ENCODE measurements at regions not wholly inside any gene's neighbourhood (a gene's known extent, or its start where the extent isn't known, plus 50 kb on each side); places are given as distances from the start of the nearest gene placed in this dataset.

GRCh38 chr3:135499426-135499825 lies 466.1 kb upstream of the PPP2R3A start:
- in situ Hi-C loops (cut with MboI; ENCODE audit: low pct_unique_long_range_greater_than_20kb in 2 of 9, low sequenced_read_pairs in 9 of 9, unreplicated experiment in 9 of 9): no loop called here
- Histone ChIP-seq H3K4me3 (no peak overlapping the region), H3K27ac (no peak overlapping the region), H3K4me1 (replicated peaks in 1 of 2) (peaks cover 10 to 14% of the 10 kb centered on the region in 2 donors)
- 77 to 100% (median 93%) methylated on average over 2 of the region's 2 CpGs; no CpG with 5 or more reads in 1 of the 10 experiments for WGBS, 10 experiments
- peak in 2 of 8 experiments; percentile 12 to 37 for ATAC-seq (replicated peaks in 6 of 8)

DNA sequence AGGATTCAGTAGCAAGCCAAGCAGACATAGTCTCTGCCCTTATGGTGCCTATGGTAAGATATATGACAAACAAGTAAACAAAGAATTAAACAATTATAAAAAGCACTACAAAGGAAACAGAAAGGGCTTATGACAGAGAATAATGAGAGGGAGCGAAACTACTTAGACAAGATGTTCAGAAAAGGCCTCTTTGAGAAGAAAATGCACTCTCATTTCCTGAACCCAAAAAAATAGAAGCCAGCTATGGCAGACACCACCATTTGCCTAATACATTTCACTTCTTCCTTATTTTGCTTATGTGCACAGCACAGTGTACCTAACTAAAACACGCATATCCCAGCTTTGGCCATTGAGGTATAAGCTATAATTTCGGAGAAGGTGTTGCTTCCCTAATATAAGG lies 465.5 kb upstream of the PPP2R3A start:
- no peak overlapping the region for H3K27ac ChIP-seq
- WGBS, 10 experiments: 75 to 94% (median 90%) methylated on average over 1 to 3 of the region's 3 CpGs; no CpG with 5 or more reads in 1 of the 10 experiments
- in situ Hi-C loops (cut with MboI; ENCODE audit: low pct_unique_long_range_greater_than_20kb in 2 of 9, low sequenced_read_pairs in 9 of 9, unreplicated experiment in 9 of 9): loop anchor here in 3 of 9 experiments (25.0 kb wide), 2 partner anchors 688 to 713 kb away; partner anchors contain the start of gene EPHB1 (in 2 of the 3)
- peaks cover 13 to 20% of the 10 kb centered on the region in 2 donors for H3K4me1 ChIP-seq (replicated peaks in 1 of 2)
- ATAC-seq (replicated peaks in 6 of 8): no peak
- H3K4me3 ChIP-seq: no peak overlapping the region

- Histone ChIP-seq H3K4me3 (no peak overlapping the region), H3K27ac (no peak overlapping the region), H3K4me1 (replicated peaks in 1 of 2) (peaks cover 13 to 24% of the 10 kb centered on the region in 2 donors)
- 15 to 72% (median 58%) methylated on average over 5 to 11 of the region's 11 CpGs for WGBS, 10 experiments
- ATAC-seq (replicated peaks in 6 of 8): no peak
- in situ Hi-C loops (cut with MboI; ENCODE audit: low pct_unique_long_range_greater_than_20kb in 2 of 9, low sequenced_read_pairs in 9 of 9, unreplicated experiment in 9 of 9): loop anchor here in 3 of 9 experiments (25.0 kb wide), 2 partner anchors 691 to 716 kb away; partner anchors contain the start of gene EPHB1 (in 2 of the 3)
Observed at GRCh38 chr3:135503065-135503759, 462.3 kb upstream of the PPP2R3A start.

DNA sequence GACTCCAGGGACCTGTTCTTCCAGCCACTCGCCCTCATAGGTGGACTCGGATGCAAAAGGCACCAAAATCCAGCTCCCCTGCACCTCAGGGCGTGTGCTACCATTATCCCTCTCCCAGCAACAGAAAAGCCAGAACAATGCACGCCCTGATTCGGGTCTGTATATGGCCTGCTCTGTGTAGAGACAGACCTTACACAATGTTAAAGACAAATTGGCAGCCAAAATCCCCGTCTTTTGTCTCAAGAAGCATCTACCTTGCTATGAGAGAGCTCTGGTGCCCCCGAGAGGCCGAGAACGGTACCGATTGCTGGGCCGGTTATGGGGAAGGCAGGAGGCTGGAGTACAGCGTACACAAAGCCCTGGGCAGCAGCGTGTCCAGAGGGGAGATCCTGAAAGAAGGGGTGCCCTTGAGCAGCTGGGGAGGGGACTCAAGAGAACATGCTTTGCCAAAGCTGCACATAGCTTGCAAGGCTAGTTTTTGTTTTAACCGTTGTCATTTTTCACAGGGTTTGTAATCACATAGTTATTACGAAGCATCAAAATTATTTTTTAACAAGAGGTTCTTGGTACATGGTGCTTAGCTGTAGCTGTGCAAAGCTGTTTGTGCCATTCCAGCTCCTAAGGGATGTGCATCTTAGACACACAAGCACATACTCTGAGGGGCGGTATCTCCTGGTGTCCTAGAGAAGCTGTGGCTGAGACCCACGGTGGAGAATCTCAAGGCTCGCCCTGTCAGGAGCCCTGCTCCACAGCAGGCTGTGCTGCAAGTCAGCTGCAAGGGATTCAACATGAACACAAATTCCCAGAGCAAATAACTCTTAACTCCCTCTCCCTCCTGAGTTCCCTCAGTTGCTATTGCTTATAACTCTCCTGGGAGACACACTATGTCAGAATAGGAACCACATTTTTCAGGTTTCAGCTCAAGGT lies 461.5 kb upstream of the PPP2R3A start:
- in situ Hi-C loops (cut with MboI; ENCODE audit: low pct_unique_long_range_greater_than_20kb in 2 of 9, low sequenced_read_pairs in 9 of 9, unreplicated experiment in 9 of 9): loop anchor here in 3 of 9 experiments (25.0 kb wide), 2 partner anchors 692 to 717 kb away; partner anchors contain the start of gene EPHB1 (in 2 of the 3)
- Histone ChIP-seq H3K4me1 (replicated peaks in 1 of 2) (peaks cover 13 to 24% of the 10 kb centered on the region in 2 donors), H3K27ac (peak overlapping the region in 1 of 2 donors; percentile 12), H3K4me3 (no peak overlapping the region)
- peak; percentile 97 to 99 (median 98) for ATAC-seq (replicated peaks in 6 of 8)
- 0 to 83% (median 35%) methylated on average over 1 to 10 of the region's 18 CpGs; no CpG with 5 or more reads in 1 of the 10 experiments for WGBS, 10 experiments

DNA sequence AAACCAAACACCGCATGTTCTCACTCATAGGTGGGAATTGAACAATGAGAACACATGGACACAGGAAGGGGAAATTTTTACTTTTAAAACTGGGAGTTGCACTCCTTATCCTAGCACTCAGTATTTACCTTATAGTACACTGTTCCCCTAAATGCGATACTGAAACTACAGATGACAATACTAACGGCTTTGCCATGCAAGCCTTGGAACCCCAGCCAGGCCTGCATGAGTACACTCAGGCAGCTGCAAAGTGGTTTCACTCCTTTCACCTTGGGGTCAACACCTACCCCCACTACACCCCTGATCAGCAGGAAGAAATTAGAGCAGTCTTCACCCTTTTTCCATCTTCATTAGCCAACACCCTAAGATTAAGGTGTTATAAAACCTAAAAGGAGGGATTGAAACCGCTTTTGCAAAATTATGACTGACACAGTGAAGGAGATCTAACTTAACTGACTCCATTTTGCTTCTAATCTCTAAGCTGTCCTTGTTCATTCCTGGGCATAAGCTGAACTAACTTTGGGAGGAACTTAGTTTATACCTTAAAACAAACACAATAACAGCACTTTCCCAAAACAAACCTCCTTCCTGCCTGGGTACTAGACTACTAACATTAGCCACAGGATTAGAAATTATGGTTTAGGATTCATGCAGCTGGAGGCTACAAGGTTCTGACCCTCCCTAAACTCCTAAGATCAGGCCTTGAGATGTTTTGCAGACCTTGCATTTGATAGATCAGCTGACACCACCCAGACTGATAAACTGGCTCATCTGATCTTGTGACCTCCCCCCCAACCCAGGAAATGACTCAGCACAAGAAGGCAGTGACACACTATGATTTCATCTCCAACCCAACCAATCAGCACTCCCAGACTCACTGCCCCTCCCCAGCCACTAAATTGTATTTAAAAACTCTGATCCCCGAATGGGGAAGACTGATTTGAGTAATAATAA lies 452.1 kb upstream of the PPP2R3A start:
- 0 to 100% (median 77%) methylated on average over 1 to 5 of the region's 5 CpGs for WGBS, 10 experiments
- Histone ChIP-seq H3K4me1 (replicated peaks in 1 of 2) (no peaks in the 10 kb centered on the region), H3K27ac (no peak overlapping the region), H3K4me3 (no peak overlapping the region)
- ATAC-seq (replicated peaks in 6 of 8): peak; percentile 61 to 99 (median 96)
- in situ Hi-C loops (cut with MboI; ENCODE audit: low pct_unique_long_range_greater_than_20kb in 2 of 9, low sequenced_read_pairs in 9 of 9, unreplicated experiment in 9 of 9): loop anchor here in 3 of 9 experiments (25.0 kb wide), 2 partner anchors 701 to 726 kb away; partner anchors contain the start of gene EPHB1 (in 2 of the 3)

DNA sequence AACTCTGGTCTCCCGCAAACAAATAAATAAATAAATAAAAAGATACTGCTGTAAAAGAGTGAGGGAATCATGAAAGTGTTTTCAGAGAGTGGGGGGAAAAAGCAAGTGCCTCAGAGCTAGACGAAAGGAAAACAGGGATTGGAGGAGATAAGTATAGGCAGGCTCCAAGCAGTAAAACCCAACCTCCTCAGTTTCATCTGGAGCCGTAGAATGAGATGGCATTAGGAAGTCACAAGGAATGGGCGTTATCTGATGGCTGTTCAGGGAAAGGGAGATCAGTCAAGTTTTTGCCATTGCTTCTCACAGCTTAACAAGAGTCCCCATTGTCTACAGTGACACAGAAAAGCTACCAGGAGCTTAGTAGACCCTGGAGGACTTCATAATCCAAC lies 451.5 kb upstream of the PPP2R3A start:
- H3K4me1 ChIP-seq (replicated peaks in 1 of 2): no peaks in the 10 kb centered on the region
- H3K4me3 ChIP-seq: no peak overlapping the region
- ATAC-seq (replicated peaks in 6 of 8): peak in 7 of 8 experiments; percentile 17 to 69 (median 41)
- in situ Hi-C loops (cut with MboI; ENCODE audit: low pct_unique_long_range_greater_than_20kb in 2 of 9, low sequenced_read_pairs in 9 of 9, unreplicated experiment in 9 of 9): loop anchor here in 3 of 9 experiments (25.0 kb wide), 2 partner anchors 702 to 727 kb away; partner anchors contain the start of gene EPHB1 (in 2 of the 3)
- no peak overlapping the region for H3K27ac ChIP-seq
- 17 to 84% (median 60%) methylated on average over 1 to 4 of the region's 4 CpGs; no CpG with 5 or more reads in 1 of the 10 experiments for WGBS, 10 experiments

GRCh38 chr3:135516143-135516542 lies 449.4 kb upstream of the PPP2R3A start:
- peak in 3 of 8 experiments; percentile 3 to 51 (median 12) for ATAC-seq (replicated peaks in 6 of 8)
- Histone ChIP-seq H3K27ac (no peak overlapping the region), H3K4me1 (replicated peaks in 1 of 2) (no peaks in the 10 kb centered on the region), H3K4me3 (no peak overlapping the region)
- 0 to 56% (median 37%) methylated on average over 1 to 3 of the region's 3 CpGs; no CpG with 5 or more reads in 3 of the 10 experiments for WGBS, 10 experiments
- in situ Hi-C loops (cut with MboI; ENCODE audit: low pct_unique_long_range_greater_than_20kb in 2 of 9, low sequenced_read_pairs in 9 of 9, unreplicated experiment in 9 of 9): loop anchor here in 3 of 9 experiments (25.0 kb wide), 2 partner anchors 704 to 729 kb away; partner anchors contain the start of gene EPHB1 (in 2 of the 3)

DNA sequence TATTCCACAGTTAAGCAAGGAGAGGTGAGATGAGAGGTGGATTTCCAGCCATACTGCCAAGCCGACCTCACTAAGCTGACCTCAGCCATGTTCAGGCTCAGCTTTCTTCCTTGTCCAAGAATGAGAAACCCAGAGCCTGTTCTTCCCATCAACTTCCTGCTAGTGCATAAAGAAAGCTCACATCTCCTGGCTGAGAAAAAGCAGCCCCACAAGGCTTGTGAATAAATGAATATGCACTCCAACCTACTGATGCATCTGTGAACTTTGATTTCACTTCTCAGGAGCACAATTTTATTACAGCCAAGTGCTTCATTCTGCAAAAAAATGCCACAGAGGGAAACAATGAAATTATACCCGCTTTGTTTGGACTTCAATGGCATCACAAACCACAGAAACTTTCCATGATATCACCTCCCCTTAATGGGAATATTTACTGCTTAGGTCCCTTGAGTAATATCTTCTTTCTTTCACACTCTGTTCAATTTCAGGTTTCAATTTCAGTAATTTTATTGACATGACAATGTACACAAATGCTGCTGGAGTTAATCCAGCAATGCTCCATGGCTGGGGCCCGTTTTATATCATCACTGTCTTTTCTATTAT lies 437.0 kb upstream of the PPP2R3A start:
- H3K4me3 ChIP-seq: no peak overlapping the region
- 0 to 93% (median 48%) methylated on average over 1 to 3 of the region's 3 CpGs; no CpG with 5 or more reads in 2 of the 10 experiments for WGBS, 10 experiments
- no peak overlapping the region for H3K27ac ChIP-seq
- peak in 3 of 8 experiments; percentile 65 to 95 (median 91) for ATAC-seq (replicated peaks in 6 of 8)
- H3K4me1 ChIP-seq (replicated peaks in 1 of 2): no peaks in the 10 kb centered on the region
- in situ Hi-C loops (cut with MboI; ENCODE audit: low pct_unique_long_range_greater_than_20kb in 2 of 9, low sequenced_read_pairs in 9 of 9, unreplicated experiment in 9 of 9): no loop called here

DNA sequence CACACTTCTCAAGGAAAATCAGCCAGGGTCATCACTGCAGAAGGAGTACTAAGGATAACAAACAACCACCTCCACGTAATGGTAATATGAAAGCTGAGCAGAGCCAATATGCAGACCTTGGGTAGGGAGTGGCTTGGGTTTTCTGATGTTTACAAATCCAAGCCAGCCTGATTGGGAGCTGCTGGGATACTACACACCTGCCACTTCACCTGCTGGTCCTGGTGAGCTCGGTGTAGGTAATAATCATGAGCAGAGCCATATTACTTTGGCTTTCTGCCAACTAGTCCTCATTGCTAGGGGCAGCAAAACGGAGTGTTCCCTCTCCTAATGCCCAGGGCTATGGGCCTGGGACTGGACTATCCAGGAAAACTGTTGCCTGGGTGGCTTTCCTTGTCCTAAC lies 433.5 kb upstream of the PPP2R3A start:
- in situ Hi-C loops (cut with MboI; ENCODE audit: low pct_unique_long_range_greater_than_20kb in 2 of 9, low sequenced_read_pairs in 9 of 9, unreplicated experiment in 9 of 9): no loop called here
- no peak overlapping the region for H3K27ac ChIP-seq
- 10 to 80% (median 64%) methylated on average over 1 to 3 of the region's 3 CpGs; no CpG with 5 or more reads in 3 of the 10 experiments for WGBS, 10 experiments
- H3K4me1 ChIP-seq (replicated peaks in 1 of 2): no peaks in the 10 kb centered on the region
- ATAC-seq (replicated peaks in 6 of 8): no peak
- no peak overlapping the region for H3K4me3 ChIP-seq

DNA sequence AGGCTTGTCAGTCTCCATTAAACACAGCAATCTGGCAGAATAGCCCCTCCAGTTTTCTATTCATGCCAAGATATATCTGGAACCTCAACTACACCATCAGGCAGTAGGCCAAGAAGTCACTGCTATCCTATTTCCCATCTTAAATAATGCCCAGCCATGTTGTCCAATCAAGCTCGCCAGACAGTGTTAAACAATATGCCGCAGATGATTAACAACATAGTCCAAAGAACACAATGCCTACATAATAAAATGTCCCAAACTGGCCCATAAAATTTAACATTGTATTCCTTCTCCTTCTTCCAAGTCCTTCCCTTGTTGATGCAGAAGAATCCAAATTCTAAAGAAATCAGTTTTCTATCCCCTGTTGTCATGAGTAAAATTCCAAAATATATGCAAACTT lies 427.4 kb upstream of the PPP2R3A start:
- WGBS, 10 experiments: 0 to 100% (median 77%) methylated on average over 1 to 2 of the region's 2 CpGs; no CpG with 5 or more reads in 4 of the 10 experiments
- in situ Hi-C loops (cut with MboI; ENCODE audit: low pct_unique_long_range_greater_than_20kb in 2 of 9, low sequenced_read_pairs in 9 of 9, unreplicated experiment in 9 of 9): no loop called here
- Histone ChIP-seq H3K4me3 (no peak overlapping the region), H3K4me1 (replicated peaks in 1 of 2) (no peaks in the 10 kb centered on the region), H3K27ac (no peak overlapping the region)
- ATAC-seq (replicated peaks in 6 of 8): no peak

GRCh38 chr3:135539351-135539750 lies 426.2 kb upstream of the PPP2R3A start:
- Histone ChIP-seq H3K4me3 (no peak overlapping the region), H3K4me1 (replicated peaks in 1 of 2) (no peaks in the 10 kb centered on the region), H3K27ac (no peak overlapping the region)
- no peak for ATAC-seq (replicated peaks in 6 of 8)
- WGBS, 10 experiments: 0 to 80% (median 65%) methylated on average over 1 to 3 of the region's 4 CpGs; no CpG with 5 or more reads in 2 of the 10 experiments
- in situ Hi-C loops (cut with MboI; ENCODE audit: low pct_unique_long_range_greater_than_20kb in 2 of 9, low sequenced_read_pairs in 9 of 9, unreplicated experiment in 9 of 9): no loop called here

Measured in motor neuron (in vitro differentiated cells).